ENCODE measurements at regions not wholly inside any gene's neighbourhood (a gene's known extent, or its start where the extent isn't known, plus 50 kb on each side); places are given as distances from the start of the nearest gene placed in this dataset.

- in situ Hi-C loops (cut with HindIII; ENCODE audit: low sequenced_read_pairs): no loop called here
Measured at GRCh38 chr9:13615660-13616490, 336.4 kb upstream of the MPDZ start.

- in situ Hi-C loops (cut with HindIII; ENCODE audit: low sequenced_read_pairs): no loop called here
Measured at GRCh38 chr9:13614060-13614459, 334.6 kb upstream of the MPDZ start.

- in situ Hi-C loops (cut with HindIII; ENCODE audit: low sequenced_read_pairs): no loop called here
Measured at GRCh38 chr9:13613296-13613695, 333.8 kb upstream of the MPDZ start.

GRCh38 chr9:13608451-13608850, 329.0 kb upstream of the MPDZ start:
- in situ Hi-C loops (cut with HindIII; ENCODE audit: low sequenced_read_pairs): no loop called here

GRCh38 chr9:13607481-13608441, 328.3 kb upstream of the MPDZ start:
- in situ Hi-C loops (cut with HindIII; ENCODE audit: low sequenced_read_pairs): no loop called here

- in situ Hi-C loops (cut with HindIII; ENCODE audit: low sequenced_read_pairs): no loop called here
Measured at GRCh38 chr9:13606586-13606985, 327.1 kb upstream of the MPDZ start.

GRCh38 chr9:13603921-13604320, 324.4 kb upstream of the MPDZ start:
- in situ Hi-C loops (cut with HindIII; ENCODE audit: low sequenced_read_pairs): no loop called here

GRCh38 chr9:13598738-13599137, 319.2 kb upstream of the MPDZ start:
- in situ Hi-C loops (cut with HindIII; ENCODE audit: low sequenced_read_pairs): no loop called here

- in situ Hi-C loops (cut with HindIII; ENCODE audit: low sequenced_read_pairs): no loop called here
Measured at GRCh38 chr9:13597427-13597826, 317.9 kb upstream of the MPDZ start.

GRCh38 chr9:13597004-13597403, 317.5 kb upstream of the MPDZ start:
- in situ Hi-C loops (cut with HindIII; ENCODE audit: low sequenced_read_pairs): no loop called here

GRCh38 chr9:13596383-13596970, 317.0 kb upstream of the MPDZ start:
- in situ Hi-C loops (cut with HindIII; ENCODE audit: low sequenced_read_pairs): no loop called here

- in situ Hi-C loops (cut with HindIII; ENCODE audit: low sequenced_read_pairs): no loop called here
Measured at GRCh38 chr9:13590996-13591395, 311.5 kb upstream of the MPDZ start.

- in situ Hi-C loops (cut with HindIII; ENCODE audit: low sequenced_read_pairs): no loop called here
Measured at GRCh38 chr9:13589034-13589737, 309.7 kb upstream of the MPDZ start.

GRCh38 chr9:13588151-13589033, 308.9 kb upstream of the MPDZ start:
- in situ Hi-C loops (cut with HindIII; ENCODE audit: low sequenced_read_pairs): no loop called here

GRCh38 chr9:13587571-13587970, 308.1 kb upstream of the MPDZ start:
- in situ Hi-C loops (cut with HindIII; ENCODE audit: low sequenced_read_pairs): no loop called here

- in situ Hi-C loops (cut with HindIII; ENCODE audit: low sequenced_read_pairs): no loop called here
Measured at GRCh38 chr9:13586587-13587374, 307.3 kb upstream of the MPDZ start.

- in situ Hi-C loops (cut with HindIII; ENCODE audit: low sequenced_read_pairs): no loop called here
Measured at GRCh38 chr9:13580760-13581159, 301.3 kb upstream of the MPDZ start.

- in situ Hi-C loops (cut with HindIII; ENCODE audit: low sequenced_read_pairs): no loop called here
Measured at GRCh38 chr9:13580131-13580530, 300.6 kb upstream of the MPDZ start.

- in situ Hi-C loops (cut with HindIII; ENCODE audit: low sequenced_read_pairs): loop anchor here (5.0 kb wide), 1 partner anchor 76 kb away; no protein-coding TSS in a partner anchor
Measured at GRCh38 chr9:13576101-13576500, 296.6 kb upstream of the MPDZ start.
